ENCODE measurements at regions not wholly inside any gene's neighbourhood (a gene's known extent, or its start where the extent isn't known, plus 50 kb on each side); places are given as distances from the start of the nearest gene placed in this dataset.

- Histone ChIP-seq H3K27me3 (no peaks in the 10 kb centered on the region), H3K27ac (replicated peaks in 1 of 4) (no peak overlapping the region), H3K4me1 (peaks cover 0 to 10% (median 8%) of the 10 kb centered on the region in 4 donors), H3K36me3 (no peaks in the 10 kb centered on the region), H3K4me3 (no peak overlapping the region), H3K9me3 (no peaks in the 10 kb centered on the region)
- intact Hi-C loops (cut with DNase I), result no loop called here
- WGBS, result 83% methylated on average over 1 of the region's 1 CpG
- DNase-seq (ENCODE audit: extremely low spot score), result no peak
- TF ChIP-seq POLR2A (IDR thresholded peaks at IDR 0.05; ENCODE audit: low read depth) (no peak), CTCF (IDR thresholded peaks at IDR 0.05) (no peak), POLR2AphosphoS5 (IDR thresholded peaks at IDR 0.05) (no peak)
Measured at GRCh38 chr18:42536442-42536841, 579.0 kb downstream of the RIT2 start.

- intact Hi-C loops (cut with DNase I), result no loop called here
- Histone ChIP-seq H3K4me1 (peaks cover 0 to 10% (median 8%) of the 10 kb centered on the region in 4 donors), H3K27ac (replicated peaks in 1 of 4) (no peak overlapping the region), H3K36me3 (no peaks in the 10 kb centered on the region), H3K27me3 (no peaks in the 10 kb centered on the region), H3K4me3 (no peak overlapping the region), H3K9me3 (no peaks in the 10 kb centered on the region)
- 90% methylated on average over 2 of the region's 2 CpGs for WGBS
- TF ChIP-seq CTCF (IDR thresholded peaks at IDR 0.05) (no peak), EP300 (IDR thresholded peaks at IDR 0.05) (no peak), POLR2AphosphoS5 (IDR thresholded peaks at IDR 0.05) (no peak), POLR2A (IDR thresholded peaks at IDR 0.05; ENCODE audit: low read depth) (no peak)
- no peak for DNase-seq (ENCODE audit: extremely low spot score)
Measured at GRCh38 chr18:42537291-42537690, 578.2 kb downstream of the RIT2 start.

- TF ChIP-seq POLR2AphosphoS5 (IDR thresholded peaks at IDR 0.05) (no peak), POLR2A (IDR thresholded peaks at IDR 0.05; ENCODE audit: low read depth) (no peak), CTCF (IDR thresholded peaks at IDR 0.05) (no peak), EP300 (IDR thresholded peaks at IDR 0.05) (no peak)
- no peak for DNase-seq (ENCODE audit: extremely low spot score)
- Histone ChIP-seq H3K27ac (replicated peaks in 1 of 4) (no peak overlapping the region), H3K4me3 (no peak overlapping the region), H3K4me1 (no peaks in the 10 kb centered on the region), H3K27me3 (no peaks in the 10 kb centered on the region), H3K36me3 (no peaks in the 10 kb centered on the region), H3K9me3 (no peaks in the 10 kb centered on the region)
- WGBS, result 88% methylated on average over 1 of the region's 1 CpG
- intact Hi-C loops (cut with DNase I), result no loop called here
Measured at GRCh38 chr18:42544901-42545300, 570.6 kb downstream of the RIT2 start.

- no peaks in the 10 kb centered on the region for H3K36me3 ChIP-seq
- H3K9me3 ChIP-seq, result no peaks in the 10 kb centered on the region
- no peaks in the 10 kb centered on the region for H3K4me1 ChIP-seq
- no peak for DNase-seq (ENCODE audit: extremely low spot score)
- no peak overlapping the region for H3K4me3 ChIP-seq
- TF ChIP-seq EP300 (IDR thresholded peaks at IDR 0.05) (no peak), CTCF (IDR thresholded peaks at IDR 0.05) (no peak), POLR2AphosphoS5 (IDR thresholded peaks at IDR 0.05) (no peak), POLR2A (IDR thresholded peaks at IDR 0.05; ENCODE audit: low read depth) (no peak)
- H3K27me3 ChIP-seq, result no peaks in the 10 kb centered on the region
- intact Hi-C loops (cut with DNase I), result no loop called here
- no peak overlapping the region for H3K27ac ChIP-seq (replicated peaks in 1 of 4)
- 61% methylated on average over 5 of the region's 5 CpGs for WGBS
Measured at GRCh38 chr18:42545825-42546224, 569.7 kb downstream of the RIT2 start.

GRCh38 chr18:42548493-42548892 lies 567.0 kb downstream of the RIT2 start:
- 83% methylated on average over 1 of the region's 1 CpG for WGBS
- no peaks in the 10 kb centered on the region for H3K4me1 ChIP-seq
- TF ChIP-seq EP300 (IDR thresholded peaks at IDR 0.05) (no peak), POLR2A (IDR thresholded peaks at IDR 0.05; ENCODE audit: low read depth) (no peak), CTCF (IDR thresholded peaks at IDR 0.05) (no peak), POLR2AphosphoS5 (IDR thresholded peaks at IDR 0.05) (no peak)
- intact Hi-C loops (cut with DNase I), result no loop called here
- H3K27me3 ChIP-seq, result no peaks in the 10 kb centered on the region
- DNase-seq (ENCODE audit: extremely low spot score), result no peak
- no peak overlapping the region for H3K4me3 ChIP-seq
- no peak overlapping the region for H3K27ac ChIP-seq (replicated peaks in 1 of 4)
- H3K36me3 ChIP-seq, result no peaks in the 10 kb centered on the region
- no peaks in the 10 kb centered on the region for H3K9me3 ChIP-seq
